OCI-LY3 (cell line): ENCODE measurements at regions not wholly inside any gene's neighbourhood (a gene's known extent, or its start where the extent isn't known, plus 50 kb on each side); places are given as distances from the start of the nearest gene placed in this dataset.

Source experiments
- H2AFZ ChIP-seq: fragments of 200-600, 300-600 bp; shearing (Covaris generic); 2 replicates; pipeline ENCODE4 v1.6.0; 2014; ENCODE audit warnings: antibody characterized with exemption, low read depth, low read length
- H3K27ac ChIP-seq: fragments of 200-600, 300-600 bp; sonication (generic); 2 replicates; pipeline ENCODE4 v1.5.1; 2014; ENCODE audit warnings: mild to moderate bottlenecking, low read length, moderate library complexity, mixed read lengths
- H3K27me3 ChIP-seq: fragments of 200-600, 300-600 bp; sonication (generic); 2 replicates; pipeline ENCODE4 v1.6.1; 2014; ENCODE audit warnings: low read depth, low read length, mixed read lengths
- H3K36me3 ChIP-seq: fragments of 200-600, 300-600 bp; sonication (generic); replicated peaks from 2 replicates; pipeline ENCODE3; 2014; ENCODE audit warnings: low read depth, low read length, mixed read lengths
- H3K4me1 ChIP-seq: fragments of 300-600, 200-600 bp; sonication (generic); 2 replicates; pipeline ENCODE4 v1.6.1; 2014; ENCODE audit warnings: low read length, mixed read lengths
- H3K4me2 ChIP-seq: fragments of 200-600, 300-600 bp; sonication (generic); 2 replicates; pipeline ENCODE4 v1.6.1; 2014; ENCODE audit warnings: low read length, mixed read lengths
- H3K4me3 ChIP-seq: fragments of 300-600, 200-600 bp; sonication (generic); 2 replicates; pipeline ENCODE4 v1.5.1; 2014; ENCODE audit warnings: antibody characterized with exemption, mild to moderate bottlenecking, low read length, moderate library complexity
- H3K79me2 ChIP-seq: fragments of 300-600, 200-600 bp; shearing (Covaris generic); 2 replicates; pipeline ENCODE4 v1.6.1; 2014; ENCODE audit warnings: mild to moderate bottlenecking, low read length, mixed read lengths
- H3K9ac ChIP-seq: fragments of 300-600, 200-600 bp; shearing (Covaris generic); 2 replicates; pipeline ENCODE4 v1.6.0; 2014; ENCODE audit warnings: mild to moderate bottlenecking, low read length, moderate library complexity
- H3K9me3 ChIP-seq: fragments of 200-600, 300-600 bp; shearing (Covaris generic); 2 replicates; pipeline ENCODE4 v1.6.1; 2014; ENCODE audit warnings: low read length, mixed read lengths; ENCODE audit not compliant: insufficient read depth
- H4K20me1 ChIP-seq: fragments of 200-600, 300-600 bp; sonication (generic); 2 replicates; pipeline ENCODE4 v1.6.1; 2016; ENCODE audit warnings: low read length, mixed read lengths; ENCODE audit not compliant: insufficient read depth
- EZH2phosphoT487 ChIP-seq: fragments of 200-600 bp; shearing (Covaris generic); IDR thresholded peaks from 2 replicates; pipeline ENCODE4 v1.6.1; 2018; ENCODE audit warnings: antibody characterized with exemption, mixed run types, low read depth
- TF ChIP-seq, protein P1 (sequence below): fragments of 200-600, 300-600 bp; sonication (generic); IDR thresholded peaks from 2 replicates; pipeline ENCODE4 v1.5.1; 2014; ENCODE audit warnings: antibody characterized with exemption, low read length, low read depth

DNA sequence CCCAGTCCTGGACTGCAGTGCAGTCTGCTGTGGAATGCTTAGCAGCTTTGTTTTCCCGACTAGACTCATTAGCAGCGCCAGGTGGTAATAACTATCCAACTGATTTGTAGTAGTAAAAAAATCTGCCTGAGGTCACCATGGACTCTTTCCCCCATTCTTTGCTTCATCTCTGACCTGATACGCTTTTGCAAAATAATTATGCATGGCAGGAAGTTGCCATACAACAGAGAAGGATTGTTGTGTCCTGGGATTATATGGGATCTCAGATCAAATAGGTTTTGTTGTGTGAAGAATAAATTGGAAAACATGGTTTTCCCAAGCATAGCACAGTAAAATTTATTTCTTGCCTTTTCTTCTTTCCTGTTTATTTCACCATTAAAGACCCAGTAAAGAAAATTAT is 72.4 kb upstream of the ATP5MC3 start:
- Histone ChIP-seq H3K36me3 (no peaks in the 10 kb centered on the region), H3K4me2 (no peak overlapping the region), H3K9ac (no peak overlapping the region), H3K27ac (no peak overlapping the region), H3K4me1 (0 out of 2 replicates have a peak, but pooled peaks cover under 1% of the 10 kb centered on the region), H3K9me3 (no peaks in the 10 kb centered on the region), H2AFZ (no peak overlapping the region), H3K27me3 (peaks cover 7% of the 10 kb centered on the region), H3K4me3 (no peak overlapping the region), H4K20me1 (no peaks in the 10 kb centered on the region), H3K79me2 (no peaks in the 10 kb centered on the region)
- TF ChIP-seq EZH2phosphoT487, result no peak
- TF ChIP-seq, protein P1, sequence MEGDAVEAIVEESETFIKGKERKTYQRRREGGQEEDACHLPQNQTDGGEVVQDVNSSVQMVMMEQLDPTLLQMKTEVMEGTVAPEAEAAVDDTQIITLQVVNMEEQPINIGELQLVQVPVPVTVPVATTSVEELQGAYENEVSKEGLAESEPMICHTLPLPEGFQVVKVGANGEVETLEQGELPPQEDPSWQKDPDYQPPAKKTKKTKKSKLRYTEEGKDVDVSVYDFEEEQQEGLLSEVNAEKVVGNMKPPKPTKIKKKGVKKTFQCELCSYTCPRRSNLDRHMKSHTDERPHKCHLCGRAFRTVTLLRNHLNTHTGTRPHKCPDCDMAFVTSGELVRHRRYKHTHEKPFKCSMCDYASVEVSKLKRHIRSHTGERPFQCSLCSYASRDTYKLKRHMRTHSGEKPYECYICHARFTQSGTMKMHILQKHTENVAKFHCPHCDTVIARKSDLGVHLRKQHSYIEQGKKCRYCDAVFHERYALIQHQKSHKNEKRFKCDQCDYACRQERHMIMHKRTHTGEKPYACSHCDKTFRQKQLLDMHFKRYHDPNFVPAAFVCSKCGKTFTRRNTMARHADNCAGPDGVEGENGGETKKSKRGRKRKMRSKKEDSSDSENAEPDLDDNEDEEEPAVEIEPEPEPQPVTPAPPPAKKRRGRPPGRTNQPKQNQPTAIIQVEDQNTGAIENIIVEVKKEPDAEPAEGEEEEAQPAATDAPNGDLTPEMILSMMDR, result no peak

DNA sequence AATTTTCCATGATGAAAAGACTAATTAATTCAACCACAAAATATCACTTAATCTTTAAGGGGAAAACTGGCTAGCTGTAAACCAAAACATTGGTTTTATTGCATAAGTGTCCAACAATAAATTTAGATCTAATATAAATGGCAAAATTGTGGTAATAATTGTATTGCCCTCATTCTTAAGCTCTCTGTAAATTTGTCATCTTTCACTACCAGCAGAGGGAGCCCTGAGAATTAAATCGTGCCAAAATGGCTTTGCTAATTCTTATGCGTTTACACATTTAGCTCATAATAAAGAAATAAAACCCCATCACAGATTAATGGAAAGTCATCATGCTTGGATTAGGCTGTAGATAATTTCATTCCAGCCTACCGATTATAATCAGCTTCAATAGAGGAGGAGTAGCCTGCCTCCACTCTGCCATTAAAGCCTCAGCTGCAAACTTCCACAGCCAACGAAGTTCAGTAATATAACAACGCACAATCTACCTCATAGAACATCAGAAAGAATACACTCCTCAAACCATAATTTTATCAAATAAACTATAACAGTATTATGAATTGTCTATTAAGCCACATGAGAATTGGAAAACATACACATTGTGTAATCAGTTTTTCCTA is 70.0 kb upstream of the ATP5MC3 start:
- Histone ChIP-seq H3K4me2 (peak overlapping the region; percentile 46; the same call in 1 of the 2 replicates), H3K9me3 (no peaks in the 10 kb centered on the region), H3K9ac (no peak overlapping the region), H3K79me2 (no peaks in the 10 kb centered on the region), H3K27me3 (peaks cover 13% of the 10 kb centered on the region), H4K20me1 (no peaks in the 10 kb centered on the region), H3K27ac (no peak overlapping the region), H3K4me3 (no peak overlapping the region; the same call in 1 of the 2 replicates), H2AFZ (no peak overlapping the region), H3K36me3 (no peaks in the 10 kb centered on the region), H3K4me1 (no peaks in the 10 kb centered on the region)
- TF ChIP-seq, protein P1, result peak; percentile 77
- TF ChIP-seq EZH2phosphoT487, result no peak

DNA sequence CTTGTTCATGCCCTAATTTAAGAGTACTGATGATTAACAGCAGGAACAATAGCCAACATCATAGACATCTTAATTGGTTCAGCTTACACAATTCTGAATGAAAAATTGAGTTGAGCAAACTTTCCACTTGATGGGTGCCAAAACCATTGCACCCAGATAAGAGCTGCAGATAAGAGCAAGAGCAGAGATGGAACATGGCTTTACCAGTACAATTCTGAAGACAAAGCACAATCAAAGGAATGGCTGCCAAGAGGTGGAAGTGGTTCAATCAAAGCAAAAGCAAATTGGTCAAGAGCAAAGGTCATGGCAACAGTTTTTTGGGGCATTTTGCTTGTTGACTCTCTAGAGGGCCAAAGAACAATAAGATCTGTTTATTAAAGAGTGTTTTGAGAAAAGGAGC is 65.6 kb upstream of the ATP5MC3 start:
- Histone ChIP-seq H3K4me3 (no peak overlapping the region), H3K36me3 (no peaks in the 10 kb centered on the region), H3K9ac (no peak overlapping the region), H3K9me3 (no peaks in the 10 kb centered on the region), H4K20me1 (no peaks in the 10 kb centered on the region), H3K27me3 (peaks cover 6% of the 10 kb centered on the region; the same call in 1 of the 2 replicates), H3K79me2 (no peaks in the 10 kb centered on the region), H2AFZ (no peak overlapping the region), H3K4me1 (no peaks in the 10 kb centered on the region), H3K4me2 (no peak overlapping the region), H3K27ac (no peak overlapping the region)
- no peak for TF ChIP-seq EZH2phosphoT487
- TF ChIP-seq, protein P1, result no peak

DNA sequence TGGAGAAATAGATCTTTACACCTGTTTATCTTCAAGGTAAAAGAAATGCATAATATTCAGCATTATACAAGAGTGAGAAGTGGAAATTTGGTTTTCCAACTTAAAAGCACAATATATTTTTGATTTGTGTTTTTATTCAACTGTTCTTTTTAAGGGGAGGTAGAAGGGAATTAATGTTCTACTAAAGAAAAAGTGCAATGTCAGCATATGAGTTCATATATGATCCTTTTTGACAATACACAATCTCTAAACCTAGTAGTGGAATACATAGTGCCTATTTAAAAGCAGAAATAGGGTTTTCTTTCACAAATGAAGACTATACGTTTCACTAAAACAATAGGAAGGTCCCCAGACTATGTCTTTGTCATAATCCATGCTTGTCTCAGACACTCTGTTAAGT is 63.2 kb upstream of the ATP5MC3 start:
- Histone ChIP-seq H3K4me1 (no peaks in the 10 kb centered on the region), H3K4me3 (no peak overlapping the region), H3K9ac (no peak overlapping the region), H3K36me3 (no peaks in the 10 kb centered on the region), H3K27ac (no peak overlapping the region), H3K4me2 (no peak overlapping the region), H3K9me3 (no peaks in the 10 kb centered on the region), H3K79me2 (no peaks in the 10 kb centered on the region), H4K20me1 (no peaks in the 10 kb centered on the region), H2AFZ (no peak overlapping the region), H3K27me3 (peaks cover 6% of the 10 kb centered on the region; the same call in 1 of the 2 replicates)
- TF ChIP-seq, protein P1, result no peak
- TF ChIP-seq EZH2phosphoT487, result no peak
